ENCODE measurements at regions not wholly inside any gene's neighbourhood (a gene's known extent, or its start where the extent isn't known, plus 50 kb on each side); places are given as distances from the start of the nearest gene placed in this dataset.

DNA sequence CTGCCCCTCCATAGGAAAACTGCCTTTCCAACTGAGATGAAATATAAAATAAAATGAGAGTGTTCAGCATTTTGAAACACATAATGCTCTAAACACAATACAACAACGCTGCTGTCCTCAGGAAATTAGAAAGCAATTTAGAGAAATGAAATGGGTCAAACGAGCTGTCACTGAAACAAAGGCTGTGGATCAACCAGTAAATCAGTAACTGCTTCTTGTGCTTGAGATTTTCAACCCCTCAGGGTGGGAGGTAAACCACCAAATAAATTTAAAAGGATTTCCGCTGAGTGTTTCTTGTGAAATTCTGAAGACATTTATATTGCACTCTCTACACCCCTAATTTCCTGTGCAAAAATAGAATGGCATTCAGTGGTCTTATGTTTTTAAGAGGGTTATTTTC, 657.1 kb upstream of the SEL1L start:
- DNase-seq, result no peak

DNA sequence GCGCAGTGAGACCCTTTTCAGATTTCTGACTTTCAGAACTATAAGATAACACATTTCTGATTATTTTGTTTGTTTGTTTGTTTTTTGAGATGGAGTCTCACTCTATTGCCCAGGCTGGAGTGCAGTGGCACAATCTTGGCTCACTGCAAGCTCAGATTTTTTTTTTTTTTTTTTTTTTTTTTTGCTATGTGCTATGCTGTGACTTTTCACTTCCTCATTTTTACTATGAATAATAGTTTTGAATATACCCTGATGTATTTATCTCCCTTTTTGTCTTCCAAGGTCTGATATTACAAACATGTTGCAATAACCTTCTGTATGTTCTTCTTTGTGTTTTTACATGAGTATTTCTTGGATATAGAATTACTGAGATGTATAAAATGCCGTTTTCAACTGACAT, 658.7 kb upstream of the SEL1L start:
- DNase-seq, result no peak

DNA sequence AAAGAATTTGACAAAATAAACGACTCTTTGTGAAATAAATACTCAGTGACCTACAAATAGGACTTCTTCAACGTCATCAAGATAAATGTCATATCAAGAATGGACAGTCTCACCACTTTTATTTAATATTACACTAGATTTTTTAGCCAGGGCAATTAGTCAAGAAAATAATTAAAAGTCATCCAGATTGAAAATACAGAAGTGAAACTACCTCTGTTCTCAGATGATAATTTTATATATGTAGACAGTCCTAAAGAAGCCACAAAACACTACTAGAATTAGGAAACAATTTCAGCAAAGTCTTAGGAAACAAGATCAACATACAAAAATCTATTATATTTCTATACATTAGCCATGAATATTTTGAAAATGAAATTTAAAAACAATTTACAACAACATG, 689.6 kb upstream of the SEL1L start:
- no peak for DNase-seq

DNA sequence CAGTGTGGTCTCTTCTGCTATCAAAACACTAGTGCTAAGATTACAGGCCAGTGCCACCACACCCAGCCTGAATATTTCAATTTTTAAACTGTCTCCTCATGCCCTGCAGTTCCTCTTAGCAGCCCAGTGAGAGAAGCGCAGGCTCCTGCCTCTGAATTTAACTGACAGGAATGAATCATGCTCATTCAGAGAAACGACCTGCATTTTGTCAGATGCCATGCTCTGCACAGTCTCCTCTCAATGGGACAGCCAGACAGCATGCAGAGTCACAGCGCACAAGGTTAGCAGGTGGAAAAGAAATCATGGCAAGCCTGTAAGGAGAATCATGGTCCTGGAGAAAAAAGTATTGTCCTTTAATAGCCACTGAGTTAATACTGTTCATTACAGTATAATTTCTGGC, 691.0 kb upstream of the SEL1L start:
- no peak for DNase-seq

DNA sequence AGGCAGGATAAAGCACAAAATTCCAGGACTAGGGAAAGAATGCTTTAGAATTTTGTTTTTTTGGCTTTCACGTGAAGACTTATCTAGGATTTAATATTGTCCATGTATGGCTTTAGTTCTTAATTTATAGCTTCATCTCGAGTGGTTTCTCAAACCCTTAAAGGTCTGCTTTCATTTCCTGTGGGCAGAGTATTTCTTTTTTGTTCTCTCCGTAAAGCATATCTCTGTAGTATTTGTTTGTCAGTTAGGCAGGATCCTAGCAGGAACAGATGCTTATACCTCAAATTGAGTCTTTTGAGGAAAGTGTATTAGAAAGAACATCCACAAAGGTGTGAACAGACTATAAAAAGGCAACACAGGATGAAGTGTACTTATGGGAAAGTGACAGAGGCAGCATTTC, 697.1 kb upstream of the SEL1L start:
- no peak for DNase-seq

DNA sequence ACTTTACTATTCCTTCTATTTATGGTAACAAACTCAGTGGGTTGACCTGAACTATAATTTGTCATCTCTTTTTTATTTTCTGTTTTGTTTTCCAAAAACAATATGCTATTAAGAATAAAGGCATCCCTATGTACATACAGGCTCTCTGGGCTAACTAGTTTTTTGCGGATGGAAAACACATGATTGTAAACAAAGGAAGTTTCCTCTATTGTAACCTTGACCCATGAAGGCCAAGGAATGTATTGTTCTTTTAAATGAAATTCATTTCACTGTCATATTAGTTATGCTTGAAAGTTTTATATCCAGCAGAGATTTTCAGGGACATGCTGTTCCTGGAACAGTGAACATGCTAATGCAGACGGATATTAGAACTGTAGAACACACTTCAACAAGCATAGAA, 705.0 kb upstream of the SEL1L start:
- no peak for DNase-seq

DNA sequence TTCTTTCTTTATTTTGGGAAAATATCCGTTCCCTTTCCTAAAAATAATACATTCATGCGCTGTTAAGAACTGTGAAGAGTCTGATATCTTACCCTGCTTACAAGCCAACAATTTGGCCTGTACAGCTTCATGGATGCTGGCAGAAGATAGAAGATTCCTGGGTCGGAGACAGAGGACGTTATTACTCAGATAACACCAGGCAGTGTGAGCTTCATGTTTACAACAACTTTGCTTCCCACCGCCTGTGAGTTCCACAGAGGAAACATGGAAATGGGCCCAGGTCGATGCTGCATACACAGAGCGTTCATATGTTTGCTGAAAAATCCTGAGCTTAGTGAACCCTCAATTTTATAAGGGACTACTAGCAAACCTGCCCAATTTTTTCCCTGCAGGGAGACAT, 705.6 kb upstream of the SEL1L start:
- no peak for DNase-seq

DNA sequence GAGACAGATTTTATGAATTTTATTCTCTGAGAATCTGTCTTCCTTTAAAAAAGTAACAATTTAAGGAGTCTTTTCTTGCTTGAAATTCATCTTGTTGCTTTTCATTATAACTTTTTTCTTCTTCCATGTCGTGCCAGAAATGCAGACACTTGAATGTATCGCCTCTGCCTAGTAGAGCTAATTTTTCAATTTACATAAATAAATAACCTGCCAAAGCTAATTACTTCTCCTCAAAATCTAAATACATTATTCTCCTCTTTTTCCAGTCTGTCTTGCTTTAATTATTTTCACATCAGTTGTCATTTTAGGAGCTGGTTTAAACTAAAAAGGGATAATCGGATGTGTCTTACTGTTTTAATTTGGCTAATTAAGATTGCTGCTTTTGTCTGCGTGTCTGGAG, 711.1 kb upstream of the SEL1L start:
- DNase-seq, result no peak

DNA sequence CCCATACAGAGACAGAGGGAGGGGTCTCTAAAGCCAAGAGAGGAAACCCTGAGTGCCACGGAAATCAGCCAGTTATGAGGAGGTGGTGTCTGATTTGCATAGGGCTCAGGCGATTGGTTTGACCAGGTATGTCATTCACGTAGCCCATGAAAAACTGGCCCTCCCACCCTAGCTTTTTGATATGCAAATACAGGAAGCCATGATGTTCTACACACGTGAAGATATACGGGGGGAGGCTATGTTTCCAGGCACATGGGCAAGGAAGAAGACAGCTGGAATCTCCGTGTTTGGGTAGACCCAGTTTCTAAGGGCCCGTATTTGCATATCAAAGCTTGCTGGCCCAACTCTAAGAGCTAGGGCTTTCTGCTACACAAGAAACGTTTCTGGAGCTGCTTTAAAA, 717.8 kb upstream of the SEL1L start:
- no peak for DNase-seq

DNA sequence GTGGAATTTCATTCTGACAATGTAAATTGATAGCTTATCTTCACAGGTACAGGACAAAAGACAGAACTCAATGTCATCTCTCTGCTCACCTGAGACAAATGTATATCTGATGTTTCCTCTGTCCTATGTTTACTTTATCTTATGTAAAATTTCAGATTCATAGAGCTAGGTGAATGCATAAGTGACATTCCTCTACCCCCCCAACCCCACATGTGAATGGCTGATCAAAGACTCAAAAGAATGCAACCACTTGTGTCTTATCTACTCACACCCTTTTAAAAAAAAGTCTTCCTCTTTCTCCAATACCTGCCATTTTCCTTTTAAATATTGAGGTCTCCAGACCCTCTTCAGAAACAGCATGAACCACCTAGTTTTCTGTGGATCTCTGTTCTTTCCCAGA, 736.6 kb upstream of the SEL1L start:
- no peak for DNase-seq

DNA sequence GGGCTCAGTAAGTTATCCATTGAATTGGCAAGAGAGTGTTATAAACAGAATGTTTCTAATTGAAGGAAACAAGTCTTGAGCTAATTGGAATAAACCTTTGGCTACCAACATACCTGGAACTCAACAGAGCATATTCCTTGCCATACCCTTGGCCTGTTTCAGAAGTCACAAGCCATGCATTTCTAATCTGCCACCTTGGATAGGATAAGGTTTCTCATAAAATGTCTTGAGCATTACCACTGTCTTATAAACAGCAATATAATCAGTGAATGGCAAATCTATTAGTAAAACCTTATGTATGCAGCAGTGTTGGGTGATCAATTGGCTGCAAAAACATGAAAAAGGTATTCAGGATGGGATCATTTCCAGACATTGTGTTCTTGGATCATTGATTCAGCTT, 765.2 kb upstream of the SEL1L start:
- no peak for DNase-seq

DNA sequence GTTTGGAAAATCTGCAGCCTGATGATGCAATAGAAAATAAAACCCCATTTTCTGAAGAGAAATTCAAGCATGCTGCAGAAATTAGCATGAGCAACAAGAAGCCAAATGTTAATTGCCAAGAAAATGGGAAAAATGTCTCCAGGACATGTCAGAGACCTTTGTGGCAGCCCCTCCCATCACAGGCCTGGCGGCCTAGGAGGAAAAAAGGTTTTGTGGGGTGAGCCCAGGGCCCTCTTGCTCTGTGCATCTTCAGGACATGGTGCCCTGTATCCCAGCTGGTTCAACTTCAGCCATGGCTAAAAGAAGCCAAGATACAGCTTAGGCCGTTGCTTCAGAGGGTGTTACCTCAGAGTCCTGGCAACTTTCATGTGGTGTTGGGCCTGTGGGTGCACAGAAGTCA, 775.5 kb upstream of the SEL1L start:
- no peak for DNase-seq

DNA sequence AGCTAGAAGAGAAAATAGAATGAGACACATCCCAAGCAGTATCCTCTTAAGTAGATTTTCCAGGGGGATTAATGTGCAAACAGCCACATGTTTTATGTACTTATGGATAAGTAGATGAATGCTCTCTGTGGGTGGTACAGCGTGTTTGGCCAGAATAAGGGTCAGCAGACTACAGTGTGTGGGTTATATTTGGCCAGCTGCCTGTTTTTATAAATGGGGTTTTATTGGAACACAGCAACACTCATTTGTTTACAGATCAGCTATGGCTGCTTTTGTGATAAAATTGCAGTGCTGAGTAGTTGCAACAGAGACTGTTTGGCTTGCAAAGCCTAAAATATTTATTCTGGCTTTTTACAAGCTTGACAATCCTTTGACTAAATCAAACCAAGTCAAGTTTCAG, 780.2 kb upstream of the SEL1L start:
- DNase-seq, result no peak

DNA sequence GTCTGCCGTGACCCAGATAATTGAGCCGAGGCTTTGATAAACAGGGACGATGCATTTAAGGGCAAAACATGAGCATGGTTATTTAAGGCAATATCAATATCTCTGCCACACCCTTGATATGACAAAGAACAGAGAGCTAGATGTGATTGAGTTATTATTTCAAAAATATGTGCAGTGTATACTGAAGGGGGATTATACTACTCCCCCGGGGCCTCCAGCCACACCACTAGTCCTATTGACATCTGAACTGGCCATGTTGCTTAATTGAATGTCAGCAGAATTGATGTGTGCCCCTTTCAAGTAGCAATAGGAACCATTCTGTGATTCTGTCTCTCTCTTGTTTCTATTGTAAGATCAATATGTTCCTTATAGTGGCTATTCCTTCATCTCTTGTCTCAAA, 794.8 kb upstream of the SEL1L start:
- no peak for DNase-seq

DNA sequence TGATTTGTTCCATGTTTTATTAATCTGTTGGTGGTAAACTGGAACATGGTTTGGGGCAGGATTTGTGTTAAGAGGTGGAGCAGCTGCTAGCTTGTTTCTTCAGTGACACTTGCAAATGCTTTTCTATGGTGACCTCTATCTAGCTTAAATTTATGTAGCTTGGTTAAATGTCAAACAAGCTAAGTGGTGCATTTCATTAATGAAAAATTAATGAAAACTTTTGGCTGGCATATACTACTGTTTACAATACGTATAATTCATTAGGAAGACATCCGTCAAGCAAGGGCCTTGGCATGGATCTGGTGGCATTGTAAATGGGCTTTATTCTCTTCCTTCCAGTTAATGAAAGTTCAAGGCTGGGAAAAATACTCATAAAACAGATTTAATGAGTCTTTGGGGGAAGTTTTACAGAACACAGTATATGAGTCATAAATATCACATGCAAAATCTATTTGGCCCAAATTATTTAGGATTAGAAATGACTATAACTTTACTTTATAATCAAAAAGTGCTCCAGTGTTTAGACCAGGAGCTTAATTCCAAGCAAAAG, 807.7 kb upstream of the SEL1L start:
- DNase-seq, result no peak

DNA sequence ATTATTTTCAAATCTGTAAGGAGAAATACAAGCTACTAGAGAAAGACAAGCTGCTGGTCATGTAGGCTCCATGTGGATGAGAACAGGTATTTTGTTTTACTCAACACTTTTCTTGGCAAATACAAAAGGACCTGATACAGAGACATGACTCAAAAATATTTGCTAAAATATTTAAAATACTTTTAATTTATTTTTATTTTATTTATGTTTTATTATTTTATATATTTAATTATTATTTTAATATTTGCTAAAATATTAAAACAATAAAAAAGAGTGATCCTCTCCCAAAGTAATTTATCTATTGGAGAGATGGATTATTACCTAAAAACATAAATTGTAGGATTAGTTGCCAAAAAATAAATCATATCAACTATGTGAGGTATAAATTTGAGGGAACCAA, 808.9 kb upstream of the SEL1L start:
- no peak for DNase-seq

DNA sequence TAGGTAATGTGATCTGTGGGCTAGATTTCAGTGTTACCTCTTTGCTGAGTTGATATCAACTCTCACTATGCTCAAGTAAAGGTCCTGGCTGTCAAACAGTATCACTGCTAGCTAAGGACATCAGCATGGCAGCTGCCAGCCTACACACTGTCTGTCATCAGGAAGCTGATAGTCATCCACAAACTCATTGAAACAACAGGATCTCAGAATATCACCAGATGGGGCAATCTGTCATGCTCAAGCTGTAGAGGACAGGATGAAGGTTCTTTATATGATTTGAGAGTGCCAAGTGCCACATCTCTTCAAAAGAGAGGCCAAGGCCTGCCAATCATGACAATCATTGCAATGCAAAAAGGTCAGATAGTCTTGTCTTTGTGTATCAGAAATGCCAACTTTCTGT, 811.5 kb upstream of the SEL1L start:
- no peak for DNase-seq

DNA sequence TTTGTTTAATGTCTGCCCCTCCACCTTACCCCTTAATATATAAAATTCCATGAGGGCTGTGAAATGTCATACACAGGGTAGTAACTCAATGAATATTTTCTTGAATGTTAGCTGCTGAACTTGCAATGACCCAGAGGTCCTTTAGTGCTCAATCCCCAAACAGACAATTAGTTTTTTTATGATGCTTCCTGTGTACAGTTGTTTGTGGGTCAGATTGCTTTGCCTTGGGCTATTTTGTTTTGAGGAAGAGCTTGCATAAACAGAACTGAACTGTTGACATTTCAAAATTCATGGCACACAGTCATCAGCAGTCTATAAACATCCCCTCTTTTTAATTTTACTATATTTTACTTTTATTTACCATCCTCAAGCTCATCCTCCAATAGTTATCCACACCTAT, 820.5 kb upstream of the SEL1L start:
- no peak for DNase-seq

DNA sequence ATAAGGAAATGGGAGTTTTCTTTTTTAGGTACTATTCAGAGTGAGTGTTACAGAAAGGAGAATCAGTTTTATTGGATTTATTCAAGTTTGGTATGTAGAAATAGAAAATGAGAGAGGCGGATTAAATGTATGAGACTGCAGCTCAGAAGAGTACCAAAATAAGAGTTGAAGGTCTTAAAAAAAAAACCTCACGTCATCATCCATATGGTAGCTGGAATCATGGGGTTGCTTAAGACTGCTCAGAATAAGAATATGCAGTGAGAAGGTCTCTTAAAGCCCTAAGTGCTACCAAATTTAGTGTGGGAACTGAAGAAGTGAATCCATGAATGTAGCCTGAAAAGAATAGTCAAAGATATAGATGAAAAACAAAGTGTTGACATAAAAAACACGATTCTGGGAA, 825.5 kb upstream of the SEL1L start:
- DNase-seq, result no peak

DNA sequence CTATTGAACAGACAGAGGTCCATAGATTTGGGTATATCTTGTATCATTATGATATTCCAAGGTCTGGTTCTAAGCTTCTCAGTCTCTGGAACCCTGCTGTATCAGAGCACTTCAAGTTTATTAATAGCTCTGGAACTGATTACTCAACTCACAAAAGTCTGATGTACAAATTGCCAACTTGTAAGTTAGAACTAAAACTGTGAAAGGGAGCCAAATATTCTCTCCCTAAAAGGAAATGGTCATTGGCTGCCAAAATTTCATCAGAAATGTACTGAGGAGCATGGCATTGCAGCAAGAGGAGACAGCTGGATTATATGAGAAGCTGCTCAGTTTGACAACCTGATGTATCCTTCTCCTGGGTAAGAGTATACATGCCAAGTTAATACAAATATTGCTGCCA, 828.8 kb upstream of the SEL1L start:
- DNase-seq, result no peak

DNA sequence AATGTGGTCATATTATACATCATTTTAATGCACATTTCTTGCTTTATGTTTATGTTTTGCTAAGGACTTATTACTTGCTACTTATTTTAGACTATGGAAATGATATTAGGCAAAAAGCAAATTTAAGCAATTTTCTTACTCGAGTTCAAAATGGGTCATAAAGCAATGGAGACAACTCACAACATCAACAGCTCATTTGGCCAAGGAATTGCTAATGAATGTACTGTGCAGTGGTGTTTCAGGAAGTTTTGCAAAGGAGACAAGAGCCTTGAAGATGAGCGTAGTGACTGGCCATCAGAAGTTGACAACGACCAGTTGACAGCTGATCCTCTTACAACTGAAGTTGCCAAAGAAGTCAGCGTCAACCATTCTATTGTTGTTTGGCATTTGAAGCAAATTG, 831.8 kb upstream of the SEL1L start:
- no peak for DNase-seq

DNA sequence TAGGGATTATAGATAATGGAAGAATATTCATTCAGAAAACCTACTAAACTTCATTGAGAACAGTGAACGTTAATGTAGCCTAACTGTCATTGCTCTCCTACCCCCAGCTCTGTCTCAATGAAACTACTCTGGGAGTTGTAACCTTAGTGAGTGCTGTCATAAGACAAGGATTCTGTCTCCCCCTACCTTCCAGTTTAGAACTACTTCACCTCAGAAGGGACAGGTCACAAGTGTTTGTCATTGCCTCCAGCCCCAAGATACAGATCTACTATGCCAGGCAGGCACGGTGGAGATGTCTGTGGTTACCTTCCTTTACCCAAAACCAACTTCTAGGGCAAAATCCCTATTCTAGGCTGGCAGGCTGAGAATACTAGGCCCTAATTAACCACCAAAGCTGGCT, 833.1 kb upstream of the SEL1L start:
- no peak for DNase-seq

DNA sequence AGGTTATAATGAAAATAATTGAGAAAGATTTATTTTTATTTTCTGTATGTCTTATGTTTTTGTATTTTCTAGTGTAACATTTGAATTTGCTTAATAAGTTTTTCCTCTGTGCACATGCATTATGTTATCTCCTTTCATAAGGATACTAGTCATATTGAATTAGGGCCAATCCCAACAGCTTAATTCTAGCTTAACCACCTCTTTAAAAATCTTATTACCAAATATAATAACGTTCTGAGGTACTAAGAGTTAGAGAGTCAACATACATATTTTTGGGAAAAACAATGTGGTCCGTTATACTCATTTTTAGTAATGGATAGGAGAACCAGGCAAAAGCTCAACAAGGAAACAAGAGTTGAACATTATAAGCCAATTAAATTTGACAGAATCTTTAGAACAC, 845.6 kb upstream of the SEL1L start:
- DNase-seq, result no peak

DNA sequence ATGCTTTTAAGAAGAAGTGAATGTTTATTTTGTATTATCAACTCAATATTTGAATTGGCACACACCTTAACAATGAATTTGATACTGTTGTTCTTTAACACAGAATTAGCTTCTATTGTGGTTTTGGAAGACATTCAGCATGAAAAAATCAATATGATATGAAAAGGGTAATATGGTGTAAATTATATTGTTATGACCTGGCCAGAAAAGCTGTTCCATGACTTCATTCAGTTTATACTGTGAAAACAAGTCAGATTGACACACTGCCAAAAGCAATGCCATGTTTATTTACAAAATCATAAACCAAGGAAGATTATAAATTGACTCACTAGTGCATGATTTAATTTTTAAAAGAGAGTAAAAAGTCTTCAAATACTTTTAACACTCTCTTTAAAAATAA, 851.4 kb upstream of the SEL1L start:
- no peak for DNase-seq

DNA sequence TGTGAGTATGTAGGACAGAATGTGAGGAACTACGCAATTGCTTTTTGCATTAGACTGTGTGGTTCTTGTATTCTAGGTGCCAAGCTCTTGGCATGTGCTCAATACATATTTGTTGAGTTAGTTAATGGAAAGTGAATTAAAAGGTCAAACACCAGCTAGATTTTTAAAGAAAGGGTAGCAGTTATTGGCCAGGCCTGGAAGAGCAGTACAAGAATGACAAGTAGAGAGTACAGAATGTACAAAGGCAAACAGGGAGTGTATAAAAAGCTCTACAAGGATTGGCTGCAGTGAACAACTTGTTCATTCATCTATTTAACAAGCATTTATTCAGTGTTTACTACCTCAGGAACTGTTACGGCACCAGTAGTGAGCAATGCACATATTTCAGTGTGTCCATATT, 854.0 kb upstream of the SEL1L start:
- no peak for DNase-seq

DNA sequence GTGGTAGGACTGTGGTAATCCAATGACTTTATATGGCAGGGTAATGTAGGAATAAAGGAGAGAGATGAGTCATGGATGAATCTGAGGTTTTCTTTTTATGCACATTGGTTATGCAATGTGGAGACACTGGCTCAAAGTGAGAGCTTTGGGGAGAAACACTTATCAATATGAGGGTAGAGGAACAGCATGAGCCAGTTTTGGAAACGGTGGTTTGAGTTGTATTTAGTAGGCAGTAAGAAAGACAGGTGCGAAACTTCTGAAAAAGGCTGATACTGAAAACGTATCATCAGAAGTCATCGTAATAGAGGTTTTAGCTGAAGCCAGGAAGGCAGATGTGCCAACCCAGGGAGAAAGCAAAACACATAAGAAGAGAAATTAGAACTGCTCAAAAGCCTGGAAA, 854.8 kb upstream of the SEL1L start:
- DNase-seq, result no peak
